Muscle of leg (tissue), 3 donors: ENCODE measurements at regions not wholly inside any gene's neighbourhood (a gene's known extent, or its start where the extent isn't known, plus 50 kb on each side); places are given as distances from the start of the nearest gene placed in this dataset.

Experiments used
- DNase-seq: peaks from one replicate; pipeline ENCODE4 v3.0.0; 2013
- H3K27ac ChIP-seq: one replicate; pipeline ENCODE4 v1.5.1; 2013; ENCODE audit warnings: mild to moderate bottlenecking, low read length, control low read depth
- H3K27me3 ChIP-seq: one replicate; pipeline ENCODE4 v1.6.1; 2013; ENCODE audit warnings: low read length; ENCODE audit not compliant: control insufficient read depth, insufficient read depth
- H3K36me3 ChIP-seq: one replicate; pipeline ENCODE4 v1.6.1; 2013; ENCODE audit warnings: low read length; ENCODE audit not compliant: control insufficient read depth, insufficient read depth
- H3K4me1 ChIP-seq: one replicate; pipeline ENCODE4 v1.6.1; 2013; ENCODE audit warnings: low read length; ENCODE audit not compliant: control insufficient read depth, insufficient read depth
- H3K4me3 ChIP-seq: one replicate; pipeline ENCODE4 v1.5.1; 2013; ENCODE audit warnings: low read length, control low read depth
- H3K9me3 ChIP-seq: replicated peaks from 2 replicates; pipeline ENCODE4 v1.6.1; 2013; ENCODE audit warnings: low read depth, low read length; ENCODE audit not compliant: control insufficient read depth
- WGBS: methylation state at CpG from one replicate; pipeline ENCODE4 v1.1.5; 2013; ENCODE audit warnings: missing lambda C conversion rate; ENCODE audit not compliant: insufficient coverage; 5-methylcytosine and 5-hydroxymethylcytosine counted together

GRCh38 chr1:81547912-81548303 is 252.8 kb upstream of the ADGRL2 start:
- Histone ChIP-seq H3K4me3 (no peak overlapping the region), H3K9me3 (no peaks in the 10 kb centered on the region)

DNA sequence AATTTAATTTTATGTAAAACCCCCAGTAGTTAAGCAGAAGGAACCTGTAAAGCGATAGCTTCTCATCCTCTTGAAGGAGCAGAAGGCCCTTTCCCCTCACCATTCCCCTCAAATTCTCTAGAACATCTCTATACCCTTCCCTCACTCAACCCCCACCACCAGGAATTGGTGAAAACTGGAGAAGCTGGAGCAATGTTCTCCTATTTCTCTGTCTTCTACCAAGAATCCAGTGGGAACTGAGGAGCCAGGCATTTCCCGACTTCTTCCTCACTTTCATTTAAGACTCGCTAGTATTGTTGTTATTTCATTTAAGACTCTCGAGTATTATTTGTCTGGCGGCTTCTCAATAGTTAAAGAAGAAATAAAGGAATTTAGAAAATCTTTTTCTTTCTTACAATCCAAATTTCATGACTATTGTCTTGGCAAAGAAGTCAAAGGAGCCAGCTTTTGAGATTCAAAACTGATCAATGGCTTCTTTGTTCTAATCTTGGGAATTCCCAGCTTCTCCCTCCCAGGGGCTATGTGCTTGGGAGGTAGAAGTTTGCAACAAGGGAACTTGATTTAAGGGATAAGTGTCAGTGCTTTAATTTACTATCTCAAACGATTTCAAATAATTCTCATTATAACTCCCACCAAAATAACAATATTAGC is 253.3 kb upstream of the ADGRL2 start:
- H3K4me1 ChIP-seq = no peaks in the 10 kb centered on the region
- WGBS = no CpG with 5 or more reads among the region's 6 CpGs
- H3K9me3 ChIP-seq = no peaks in the 10 kb centered on the region
- no peaks in the 10 kb centered on the region for H3K27me3 ChIP-seq
- DNase-seq = no peak
- no peak overlapping the region for H3K4me3 ChIP-seq
- H3K36me3 ChIP-seq = no peaks in the 10 kb centered on the region
- no peak overlapping the region for H3K27ac ChIP-seq

More at GRCh38 chr1:81547912-81548303, 252.8 kb upstream of the ADGRL2 start:
- no peaks in the 10 kb centered on the region for H3K36me3 ChIP-seq
- 55% methylated on average over 1 of the region's 2 CpGs for WGBS
- no peaks in the 10 kb centered on the region for H3K27me3 ChIP-seq
- H3K27ac ChIP-seq = no peak overlapping the region
- no peaks in the 10 kb centered on the region for H3K4me1 ChIP-seq
- DNase-seq = no peak

DNA sequence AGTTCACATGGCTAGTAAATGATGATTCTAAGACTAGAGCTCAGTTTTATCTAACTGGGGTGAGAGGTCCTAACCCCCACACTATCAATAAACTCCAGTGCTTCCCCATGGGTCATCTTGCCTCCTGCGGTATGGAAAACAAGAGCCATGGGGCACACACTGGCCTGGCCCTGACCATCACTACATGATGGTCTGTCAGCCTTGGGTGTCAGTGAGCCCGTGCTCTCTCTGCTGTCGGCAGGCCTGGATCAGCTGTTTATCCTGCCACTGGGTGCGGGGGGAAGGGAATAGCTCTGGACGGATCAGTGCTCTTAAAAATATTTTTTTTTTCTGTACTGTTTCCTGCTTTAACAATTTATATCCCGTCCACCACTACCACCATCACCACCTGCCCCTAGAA is 255.0 kb upstream of the ADGRL2 start:
- no peak overlapping the region for H3K4me3 ChIP-seq
- WGBS = 100% methylated on average over 1 of the region's 6 CpGs

GRCh38 chr1:81543764-81544163 is 257.0 kb upstream of the ADGRL2 start:
- no peak overlapping the region for H3K4me3 ChIP-seq
- 83% methylated on average over 5 of the region's 6 CpGs for WGBS
- no peak for DNase-seq
- H3K27ac ChIP-seq = no peak overlapping the region
- H3K9me3 ChIP-seq = no peaks in the 10 kb centered on the region
- H3K4me1 ChIP-seq = no peaks in the 10 kb centered on the region
- no peaks in the 10 kb centered on the region for H3K27me3 ChIP-seq
- H3K36me3 ChIP-seq = no peaks in the 10 kb centered on the region

More for the DNA sequence above, 255.0 kb upstream of the ADGRL2 start:
- no peak for DNase-seq
- no peaks in the 10 kb centered on the region for H3K27me3 ChIP-seq
- H3K27ac ChIP-seq = no peak overlapping the region
- no peaks in the 10 kb centered on the region for H3K4me1 ChIP-seq
- no peaks in the 10 kb centered on the region for H3K36me3 ChIP-seq
- no peaks in the 10 kb centered on the region for H3K9me3 ChIP-seq

GRCh38 chr1:81542196-81542595 is 258.5 kb upstream of the ADGRL2 start:
- Histone ChIP-seq H3K4me1 (no peaks in the 10 kb centered on the region), H3K9me3 (no peaks in the 10 kb centered on the region), H3K36me3 (no peaks in the 10 kb centered on the region), H3K27me3 (no peaks in the 10 kb centered on the region), H3K4me3 (no peak overlapping the region), H3K27ac (no peak overlapping the region)
- DNase-seq = no peak
- no CpG with 5 or more reads among the region's 5 CpGs for WGBS

- no peak overlapping the region for H3K4me3 ChIP-seq
- H3K4me1 ChIP-seq = no peaks in the 10 kb centered on the region
- H3K9me3 ChIP-seq = no peaks in the 10 kb centered on the region
- no peaks in the 10 kb centered on the region for H3K27me3 ChIP-seq
- no peak overlapping the region for H3K27ac ChIP-seq
- no peaks in the 10 kb centered on the region for H3K36me3 ChIP-seq
- peak; percentile 71 for DNase-seq
Measured at GRCh38 chr1:81540216-81540615, 260.5 kb upstream of the ADGRL2 start.

DNA sequence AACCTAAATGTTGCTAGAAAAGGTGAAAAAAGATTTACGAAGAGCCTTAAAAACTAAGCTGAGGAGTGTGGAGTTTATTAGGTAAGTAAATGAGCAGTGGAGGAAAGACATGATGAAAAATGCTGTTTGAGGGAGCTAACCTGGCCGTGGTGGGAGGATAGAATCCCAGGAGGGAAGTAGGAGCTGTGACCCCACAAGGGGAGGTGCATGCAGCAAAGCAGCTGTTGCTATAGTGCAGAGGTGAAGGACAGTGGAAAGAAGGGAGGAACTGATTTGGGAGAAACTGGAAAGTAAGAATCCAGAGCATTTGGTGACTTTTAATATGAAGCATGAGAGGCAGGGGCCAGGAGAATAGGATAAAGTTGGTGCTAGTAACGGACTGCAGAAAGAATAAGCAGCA is 271.7 kb upstream of the ADGRL2 start:
- 43% methylated on average over 3 of the region's 3 CpGs for WGBS
- Histone ChIP-seq H3K27ac (no peak overlapping the region), H3K9me3 (no peaks in the 10 kb centered on the region), H3K4me1 (no peaks in the 10 kb centered on the region), H3K36me3 (no peaks in the 10 kb centered on the region), H3K27me3 (no peaks in the 10 kb centered on the region), H3K4me3 (no peak overlapping the region)
- DNase-seq = peak; percentile 30

DNA sequence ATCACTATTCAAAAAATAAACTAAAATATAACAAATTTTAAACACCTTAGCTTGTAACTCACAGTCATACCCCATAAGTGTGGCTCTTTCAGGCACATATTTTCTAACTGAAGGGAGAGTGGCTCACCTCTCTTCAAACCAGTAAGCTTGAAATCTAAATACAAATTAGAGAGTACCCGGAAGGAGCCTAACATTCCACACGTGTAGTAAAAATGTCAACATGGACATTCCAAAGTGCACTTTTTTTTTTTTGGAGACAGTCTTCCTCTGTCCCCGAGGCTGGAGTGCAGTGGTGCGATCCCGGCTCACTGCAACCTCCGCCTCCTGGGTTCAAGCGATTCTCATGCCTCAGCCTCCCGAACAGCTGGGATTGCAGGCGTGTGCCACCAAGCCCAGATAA is 275.6 kb upstream of the ADGRL2 start:
- Histone ChIP-seq H3K4me3 (no peak overlapping the region), H3K27me3 (no peaks in the 10 kb centered on the region), H3K4me1 (no peaks in the 10 kb centered on the region), H3K27ac (no peak overlapping the region), H3K9me3 (no peaks in the 10 kb centered on the region), H3K36me3 (no peaks in the 10 kb centered on the region)
- 78% methylated on average over 7 of the region's 9 CpGs for WGBS
- DNase-seq = no peak

DNA sequence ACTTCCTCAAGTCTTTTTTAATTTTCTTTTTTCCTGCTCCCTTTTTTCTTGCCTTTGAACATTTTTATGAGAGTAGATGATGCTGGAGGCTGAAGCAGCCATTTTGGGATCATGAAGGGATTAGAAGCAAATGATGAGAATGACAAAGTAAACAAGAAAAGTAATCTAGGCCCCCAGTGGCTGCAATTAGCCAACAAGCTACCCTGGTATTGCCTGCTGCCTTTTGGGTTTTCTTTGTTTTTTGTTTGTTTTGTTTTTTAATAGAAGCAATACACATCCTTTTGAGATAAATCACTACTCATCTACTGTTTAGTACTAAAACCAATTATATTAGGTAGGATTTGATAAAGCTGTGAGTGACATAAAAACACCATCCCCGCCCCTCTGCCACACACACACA is 280.7 kb upstream of the ADGRL2 start:
- Histone ChIP-seq H3K4me3 (no peak overlapping the region), H3K4me1 (no peaks in the 10 kb centered on the region), H3K27ac (no peak overlapping the region), H3K27me3 (no peaks in the 10 kb centered on the region), H3K36me3 (no peaks in the 10 kb centered on the region), H3K9me3 (no peaks in the 10 kb centered on the region)
- no CpG with 5 or more reads among the region's 1 CpG for WGBS
- no peak for DNase-seq

DNA sequence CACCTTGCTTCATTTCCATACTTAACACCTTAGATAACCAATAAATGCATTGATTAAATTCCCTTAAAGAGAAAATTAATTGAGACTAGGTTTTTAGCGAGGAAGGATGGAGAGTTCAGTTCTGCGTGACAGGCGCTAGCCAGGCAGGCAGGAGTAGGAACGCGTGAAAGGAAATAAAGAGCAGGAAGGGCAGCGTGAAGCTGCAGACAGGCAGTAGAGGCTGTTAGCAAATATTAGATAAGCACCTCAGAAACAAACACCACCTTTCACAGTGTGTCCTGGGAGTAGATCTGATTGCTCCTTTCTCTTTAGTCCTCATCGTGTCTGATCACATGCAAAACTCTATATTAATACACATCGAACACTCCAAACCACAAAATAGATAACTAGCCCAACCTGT is 282.7 kb upstream of the ADGRL2 start:
- DNase-seq = no peak
- Histone ChIP-seq H3K27me3 (no peaks in the 10 kb centered on the region), H3K4me3 (no peak overlapping the region), H3K4me1 (no peaks in the 10 kb centered on the region), H3K27ac (no peak overlapping the region), H3K9me3 (no peaks in the 10 kb centered on the region), H3K36me3 (no peaks in the 10 kb centered on the region)
- 67% methylated on average over 5 of the region's 8 CpGs for WGBS

GRCh38 chr1:81513796-81514354 is 286.9 kb upstream of the ADGRL2 start:
- H3K27me3 ChIP-seq = no peaks in the 10 kb centered on the region
- H3K4me1 ChIP-seq = no peaks in the 10 kb centered on the region
- WGBS = 58% methylated on average over 2 of the region's 2 CpGs
- H3K4me3 ChIP-seq = no peak overlapping the region
- H3K36me3 ChIP-seq = no peaks in the 10 kb centered on the region
- H3K27ac ChIP-seq = no peak overlapping the region
- no peak for DNase-seq
- no peaks in the 10 kb centered on the region for H3K9me3 ChIP-seq
